Neural progenitor cell (in vitro differentiated cells): ENCODE measurements at regions not wholly inside any gene's neighbourhood (a gene's known extent, or its start where the extent isn't known, plus 50 kb on each side); places are given as distances from the start of the nearest gene placed in this dataset.

Experiments
- DNase-seq: peaks from one replicate; pipeline ENCODE4 v3.0.0-alpha.2; 2016; ENCODE audit warnings: low spot score
- H2AFZ ChIP-seq: fragments of 200-600 bp; sonication (generic); replicated peaks from 2 replicates; pipeline ENCODE4 v1.6.1; 2016; ENCODE audit warnings: antibody characterized with exemption
- H3F3A ChIP-seq: fragments of 200-600 bp; sonication (generic); 2 replicates; pipeline ENCODE4 v1.6.1; 2016; ENCODE audit warnings: antibody characterized with exemption, low read depth
- H3K27ac ChIP-seq: fragments of 200-600 bp; sonication (generic); 2 replicates; pipeline ENCODE4 v1.5.1; 2016; ENCODE audit warnings: mild to moderate bottlenecking
- H3K27me3 ChIP-seq: fragments of 200-600 bp; sonication (generic); 2 replicates; pipeline ENCODE4 v1.6.1; 2016; ENCODE audit warnings: mild to moderate bottlenecking, moderate library complexity
- H3K36me3 ChIP-seq: fragments of 200-600 bp; sonication (generic); 2 replicates; pipeline ENCODE4 v1.5.1; 2016
- H3K4me1 ChIP-seq: fragments of 200-600 bp; sonication (generic); 2 replicates; pipeline ENCODE4 v1.6.1; 2016; ENCODE audit warnings: mixed run types
- H3K4me2 ChIP-seq: fragments of 200-600 bp; sonication (generic); 2 replicates; pipeline ENCODE4 v1.6.1; 2016
- H3K4me3 ChIP-seq: fragments of 200-600 bp; sonication (generic); 2 replicates; pipeline ENCODE4 v1.5.1; 2016
- H3K79me2 ChIP-seq: fragments of 200-600 bp; sonication (generic); 2 replicates; pipeline ENCODE4 v1.6.1; 2016; ENCODE audit warnings: low read depth
- H3K9ac ChIP-seq: fragments of 200-600 bp; sonication (generic); 2 replicates; pipeline ENCODE4 v1.6.1; 2016
- H3K9me3 ChIP-seq: fragments of 200-600 bp; sonication (generic); 2 replicates; pipeline ENCODE4 v1.5.1; 2016; ENCODE audit warnings: low read depth
- H4K20me1 ChIP-seq: fragments of 200-600 bp; sonication (generic); 2 replicates; pipeline ENCODE4 v1.6.1; 2016; ENCODE audit warnings: low read depth
- H3K27ac Mint-ChIP-seq: 3 replicates; pipeline ENCODE4 v1.8.0; 2021; ENCODE audit warnings: mixed read lengths
- H3K27me3 Mint-ChIP-seq: 2 replicates; pipeline ENCODE4 v1.8.0; 2022; ENCODE audit warnings: low read depth, mild to moderate bottlenecking, inconsistent platforms, moderate library complexity, mixed read lengths; ENCODE audit not compliant: insufficient read depth
- H3K36me3 Mint-ChIP-seq: 3 replicates; pipeline ENCODE4 v1.8.0; 2021; ENCODE audit warnings: mixed read lengths
- H3K4me1 Mint-ChIP-seq: 3 replicates; pipeline ENCODE4 v1.8.0; 2021; ENCODE audit warnings: mixed read lengths
- H3K4me3 Mint-ChIP-seq: 3 replicates; pipeline ENCODE4 v1.8.0; 2021; ENCODE audit warnings: mild to moderate bottlenecking, moderate library complexity, mixed read lengths
- H3K9me3 Mint-ChIP-seq: 3 replicates; pipeline ENCODE4 v1.8.0; 2020; ENCODE audit warnings: mixed read lengths
- CTCF ChIP-seq: fragments of 200-600 bp; sonication (generic); IDR thresholded peaks from 2 replicates; pipeline ENCODE4 v1.5.1; 2017; ENCODE audit warnings: antibody characterized with exemption, mild to moderate bottlenecking
- EZH2 ChIP-seq: fragments of 200-600 bp; sonication (generic); IDR thresholded peaks from 2 replicates; pipeline ENCODE4 v1.6.1; 2017; ENCODE audit warnings: antibody characterized with exemption, mild to moderate bottlenecking, moderate library complexity
- EZH2phosphoT487 ChIP-seq: fragments of 200-600 bp; sonication (generic); IDR thresholded peaks from 2 replicates; pipeline ENCODE4 v1.6.1; 2017; ENCODE audit warnings: antibody characterized with exemption

- no peak overlapping the region for H3K27ac Mint-ChIP-seq
- Histone ChIP-seq H3K79me2 (no peaks in the 10 kb centered on the region), H3K27me3 (no peaks in the 10 kb centered on the region), H2AFZ (no peak overlapping the region), H3K36me3 (no peaks in the 10 kb centered on the region), H3K9me3 (no peaks in the 10 kb centered on the region), H3K4me1 (no peaks in the 10 kb centered on the region), H3K9ac (no peak overlapping the region), H3F3A (no peaks in the 10 kb centered on the region), H3K27ac (no peak overlapping the region), H4K20me1 (no peaks in the 10 kb centered on the region), H3K4me3 (no peak overlapping the region), H3K4me2 (no peak overlapping the region)
- no peaks in the 10 kb centered on the region for H3K27me3 Mint-ChIP-seq
- no peaks in the 10 kb centered on the region for H3K36me3 Mint-ChIP-seq
- H3K4me3 Mint-ChIP-seq: no peak overlapping the region
- TF ChIP-seq CTCF (no peak), EZH2phosphoT487 (no peak), EZH2 (no peak)
- DNase-seq: no peak
- H3K4me1 Mint-ChIP-seq: no peaks in the 10 kb centered on the region
- H3K9me3 Mint-ChIP-seq: peaks cover 2% of the 10 kb centered on the region
Observed at GRCh38 chr13:54593504-54593903, 1564.9 kb downstream of the OLFM4 start.

- H3K27me3 Mint-ChIP-seq: no peaks in the 10 kb centered on the region
- Histone ChIP-seq H3K9me3 (no peaks in the 10 kb centered on the region), H3K27me3 (no peaks in the 10 kb centered on the region), H3K4me2 (no peak overlapping the region), H2AFZ (no peak overlapping the region), H3K9ac (no peak overlapping the region), H3F3A (no peaks in the 10 kb centered on the region), H3K4me3 (no peak overlapping the region), H3K79me2 (no peaks in the 10 kb centered on the region), H3K36me3 (no peaks in the 10 kb centered on the region), H3K27ac (no peak overlapping the region), H3K4me1 (no peaks in the 10 kb centered on the region), H4K20me1 (no peaks in the 10 kb centered on the region)
- no peak for TF ChIP-seq EZH2phosphoT487
- TF ChIP-seq CTCF: no peak
- TF ChIP-seq EZH2: no peak
- H3K27ac Mint-ChIP-seq: no peak overlapping the region
- peaks cover 4% of the 10 kb centered on the region for H3K4me1 Mint-ChIP-seq
- H3K36me3 Mint-ChIP-seq: no peaks in the 10 kb centered on the region
- H3K4me3 Mint-ChIP-seq: no peak overlapping the region
- peaks cover 9% of the 10 kb centered on the region for H3K9me3 Mint-ChIP-seq
- DNase-seq: no peak
Observed at GRCh38 chr13:54597540-54598088, 1569.0 kb downstream of the OLFM4 start.

- no peak overlapping the region for H3K27ac ChIP-seq
- no peak overlapping the region for H3K27ac Mint-ChIP-seq
- H3K4me1 Mint-ChIP-seq: peaks cover 4% of the 10 kb centered on the region
Observed at GRCh38 chr13:54599413-54599812, 1570.8 kb downstream of the OLFM4 start.

More at GRCh38 chr13:54599413-54599812, 1570.8 kb downstream of the OLFM4 start:
- no peak overlapping the region for H3K4me2 ChIP-seq
- no peak overlapping the region for H2AFZ ChIP-seq
- no peaks in the 10 kb centered on the region for H4K20me1 ChIP-seq
- Mint-ChIP-seq H3K9me3 (peaks cover 7% of the 10 kb centered on the region), H3K36me3 (no peaks in the 10 kb centered on the region), H3K4me3 (no peak overlapping the region), H3K27me3 (no peaks in the 10 kb centered on the region)
- no peak for DNase-seq
- no peak overlapping the region for H3K9ac ChIP-seq
- H3K79me2 ChIP-seq: no peaks in the 10 kb centered on the region
- TF ChIP-seq EZH2phosphoT487 (no peak), EZH2 (no peak), CTCF (no peak)
- no peak overlapping the region for H3K4me3 ChIP-seq
- H3F3A ChIP-seq: no peaks in the 10 kb centered on the region
- H3K36me3 ChIP-seq: no peaks in the 10 kb centered on the region
- no peaks in the 10 kb centered on the region for H3K9me3 ChIP-seq
- H3K4me1 ChIP-seq: no peaks in the 10 kb centered on the region
- H3K27me3 ChIP-seq: no peaks in the 10 kb centered on the region
